C4-2B (cell line): ENCODE measurements at regions not wholly inside any gene's neighbourhood (a gene's known extent, or its start where the extent isn't known, plus 50 kb on each side); places are given as distances from the start of the nearest gene placed in this dataset.

ENCODE experiments used
- H3K27ac ChIP-seq: fragments of 450-650 bp; 2 replicates; pipeline ENCODE4 v1.5.1; 2017
- CTCF ChIP-seq: fragments of 450-650 bp; conservative IDR thresholded peaks from 2 replicates; pipeline ENCODE4 v1.5.1; 2017; ENCODE audit warnings: mild to moderate bottlenecking
- ZFX ChIP-seq: fragments of 450-650 bp; IDR thresholded peaks from 2 replicates; pipeline ENCODE4 v1.6.1; 2017

DNA sequence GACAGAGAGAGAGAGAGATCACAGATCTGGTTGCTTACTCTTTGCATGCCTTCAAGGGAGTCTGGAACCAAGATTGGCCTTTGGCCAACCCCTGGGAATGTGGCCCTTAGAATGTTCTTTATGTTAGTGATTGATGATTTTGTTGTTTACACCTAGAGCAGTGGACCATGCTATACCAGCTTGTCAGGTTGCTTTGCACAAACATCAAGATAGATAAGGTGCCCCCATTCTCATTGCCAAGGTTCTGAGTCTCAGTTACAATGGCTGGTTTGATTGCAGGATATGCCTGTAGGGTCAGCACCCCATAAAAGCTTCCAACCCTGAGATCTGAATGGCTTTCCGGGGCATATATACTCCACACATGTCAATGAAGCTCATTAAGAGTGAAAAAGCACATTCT lies 53.5 kb upstream of the SLC2A12 start:
- H3K27ac ChIP-seq: no peak overlapping the region; the same call in 1 of the 2 replicates
- no peak for TF ChIP-seq ZFX
- no peak for TF ChIP-seq CTCF

DNA sequence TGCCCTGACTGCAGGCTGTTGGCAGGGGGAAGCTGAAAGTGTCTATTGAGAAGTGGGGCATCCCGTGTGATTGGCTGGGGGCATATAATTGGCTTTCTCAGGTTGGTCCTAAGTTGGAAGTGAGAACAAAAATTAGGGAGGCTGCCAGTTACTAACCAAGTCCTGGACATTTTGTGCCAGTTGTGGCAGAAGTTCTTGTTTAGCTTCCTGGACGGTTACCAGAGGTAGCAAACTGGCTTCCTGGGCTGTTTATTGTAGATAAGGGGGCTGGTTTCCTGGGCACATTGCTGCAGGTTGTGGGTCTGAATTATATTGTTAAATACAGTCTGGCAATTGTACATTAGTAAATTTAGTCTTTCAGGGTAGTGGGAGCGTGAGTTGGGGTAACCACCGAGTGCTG lies 50.6 kb upstream of the SLC2A12 start:
- TF ChIP-seq CTCF (no peak), ZFX (no peak)
- H3K27ac ChIP-seq: peak overlapping the region; percentile 12
